TTC549 (cell line): ENCODE measurements at regions not wholly inside any gene's neighbourhood (a gene's known extent, or its start where the extent isn't known, plus 50 kb on each side); places are given as distances from the start of the nearest gene placed in this dataset.

Experiments used
- FAIRE-seq: peaks from 2 replicates; lab custom pipeline; 2012; peaks lifted over from hg19 to GRCh38; lab: Jason Lieb, UNC

DNA sequence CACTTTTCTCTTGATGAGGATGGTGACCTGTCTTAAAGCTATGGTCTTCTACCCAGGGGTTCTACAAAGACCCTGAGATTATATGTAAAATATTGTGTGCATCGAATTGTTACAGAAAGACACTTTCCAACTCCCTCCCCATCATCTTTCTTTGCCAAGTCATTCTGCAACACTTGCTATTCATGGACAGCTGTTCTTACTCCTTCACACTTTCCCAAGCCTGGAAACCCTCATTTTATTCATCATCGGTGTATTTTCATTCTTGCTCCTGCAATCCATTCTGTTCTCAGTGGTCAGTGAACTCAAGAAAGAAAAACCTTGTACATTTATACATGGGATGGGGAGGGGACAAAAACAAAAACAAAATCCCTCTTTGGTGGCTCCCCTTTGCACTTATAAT, 90.5 kb upstream of the STXBP6 start:
- no peak for FAIRE-seq

- no peak for FAIRE-seq
Measured at GRCh38 chr14:25136811-25137210, 86.9 kb upstream of the STXBP6 start.

DNA sequence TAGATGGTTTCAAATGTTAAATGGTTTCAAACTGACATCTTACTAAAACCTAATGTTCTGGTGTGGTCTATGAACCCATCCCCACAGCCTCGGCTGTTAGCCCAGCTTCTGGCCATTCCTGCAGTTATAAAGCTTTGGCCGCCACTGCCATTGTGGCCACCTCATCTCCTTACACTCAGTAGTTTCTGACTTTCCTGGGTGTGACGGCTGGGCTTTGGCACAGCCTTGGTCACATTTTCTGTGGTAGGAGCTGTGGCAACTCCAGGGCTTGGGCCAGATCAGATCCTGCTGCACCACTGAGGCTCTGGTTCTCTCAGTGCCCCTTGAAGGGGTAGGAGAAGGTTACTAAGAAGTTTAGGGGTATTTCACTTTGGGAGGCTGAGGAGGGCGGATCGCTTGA, 84.2 kb upstream of the STXBP6 start:
- FAIRE-seq, result no peak

- FAIRE-seq, result no peak
Measured at GRCh38 chr14:25132732-25133422, 82.9 kb upstream of the STXBP6 start.

DNA sequence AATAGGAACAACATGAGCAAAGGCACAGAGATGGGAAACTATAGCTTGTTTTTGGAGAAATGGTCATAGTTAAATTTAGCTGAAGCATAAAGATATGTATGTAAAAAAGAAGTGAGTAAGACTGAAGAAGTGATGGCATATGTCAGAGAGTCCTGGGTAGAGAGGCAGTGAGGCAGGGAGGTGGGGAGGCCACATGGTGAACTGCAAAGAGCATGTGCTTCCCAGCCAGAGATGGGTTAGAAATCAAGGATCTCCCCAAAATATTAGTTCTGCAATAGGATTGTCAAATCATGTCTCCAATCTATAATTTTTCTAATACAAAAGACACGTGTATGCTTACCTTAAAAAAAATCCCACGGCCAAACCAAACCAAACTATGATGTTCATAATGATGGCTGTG, 82.1 kb upstream of the STXBP6 start:
- FAIRE-seq, result no peak

DNA sequence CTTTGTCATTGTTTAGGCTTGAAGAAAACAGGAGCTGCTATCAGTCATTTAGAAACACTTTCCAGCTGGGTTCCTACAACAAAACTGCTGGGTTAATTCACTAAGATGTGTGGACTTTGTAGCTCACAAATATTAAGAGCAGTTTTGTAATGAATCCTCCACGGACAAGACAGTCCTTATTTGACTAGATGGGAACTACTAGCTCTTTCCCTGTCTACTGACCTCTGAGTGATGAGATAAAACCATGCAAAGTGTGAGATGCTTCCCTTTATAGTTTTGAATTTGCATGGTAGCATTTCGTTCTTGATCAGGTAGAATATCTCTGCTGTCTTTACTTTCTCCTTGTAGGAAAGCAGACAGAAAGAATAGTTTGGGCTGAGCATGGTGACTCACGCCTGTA, 72.9 kb upstream of the STXBP6 start:
- no peak for FAIRE-seq

DNA sequence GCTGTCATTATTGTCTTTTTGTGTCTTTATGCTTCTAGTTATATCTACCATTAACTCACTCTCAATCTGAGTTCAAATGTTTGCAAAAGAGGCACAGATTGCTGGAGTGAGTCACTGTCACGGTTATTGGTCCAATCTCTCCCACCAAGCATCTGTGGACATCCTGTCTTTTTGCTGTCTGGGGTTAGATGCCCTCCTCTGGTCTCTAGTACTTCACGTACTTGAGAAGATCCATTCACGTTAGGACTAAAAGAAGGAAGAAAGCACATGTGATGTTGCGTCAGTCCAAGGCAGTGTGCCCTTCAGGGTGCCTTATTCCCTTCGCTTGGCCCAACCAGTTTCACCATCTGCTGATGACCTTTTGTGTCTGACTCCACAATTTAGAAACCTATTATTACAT, 72.3 kb upstream of the STXBP6 start:
- FAIRE-seq, result no peak

DNA sequence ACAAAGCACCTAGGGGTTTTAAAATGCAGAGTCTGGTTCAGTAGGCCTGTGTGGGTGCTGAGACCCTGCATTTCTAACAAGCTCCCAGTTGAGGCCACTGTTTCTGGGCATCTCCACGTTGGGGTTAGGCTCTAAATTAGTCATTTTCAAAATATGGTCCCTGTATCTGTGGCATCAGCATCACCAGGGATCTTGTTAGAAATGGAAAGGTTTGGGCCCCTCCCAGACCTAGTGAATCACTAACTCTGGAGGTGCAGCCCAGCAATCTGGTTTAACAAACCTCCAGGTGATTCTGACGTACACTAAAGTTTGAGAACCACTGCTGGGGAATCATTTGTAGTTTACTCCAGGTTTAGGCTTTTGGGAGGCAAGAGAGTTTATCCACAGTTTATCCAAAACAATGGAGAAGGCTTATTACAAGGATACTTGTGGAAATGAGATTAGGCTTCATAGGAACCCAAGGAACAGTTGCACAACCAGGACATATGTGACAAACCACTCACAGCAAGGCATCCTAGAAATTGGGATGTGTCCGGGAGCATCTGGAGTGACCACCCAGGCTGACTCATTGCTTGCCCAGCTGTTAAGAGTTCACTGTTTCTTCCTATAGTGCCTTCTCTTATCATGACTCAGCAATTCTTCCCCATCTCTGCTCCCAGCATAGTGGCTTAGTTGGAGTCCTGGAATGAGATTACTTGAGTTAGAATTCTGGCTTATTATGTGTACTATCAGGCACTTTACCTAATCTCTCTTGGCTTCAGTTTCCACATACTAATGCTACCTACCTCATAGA, 71.6 kb upstream of the STXBP6 start:
- FAIRE-seq, result no peak

GRCh38 chr14:25120261-25120660, 70.3 kb upstream of the STXBP6 start:
- no peak for FAIRE-seq

- FAIRE-seq, result no peak
Measured at GRCh38 chr14:25118671-25119070, 68.7 kb upstream of the STXBP6 start.

GRCh38 chr14:25117342-25117741, 67.4 kb upstream of the STXBP6 start:
- FAIRE-seq, result no peak

DNA sequence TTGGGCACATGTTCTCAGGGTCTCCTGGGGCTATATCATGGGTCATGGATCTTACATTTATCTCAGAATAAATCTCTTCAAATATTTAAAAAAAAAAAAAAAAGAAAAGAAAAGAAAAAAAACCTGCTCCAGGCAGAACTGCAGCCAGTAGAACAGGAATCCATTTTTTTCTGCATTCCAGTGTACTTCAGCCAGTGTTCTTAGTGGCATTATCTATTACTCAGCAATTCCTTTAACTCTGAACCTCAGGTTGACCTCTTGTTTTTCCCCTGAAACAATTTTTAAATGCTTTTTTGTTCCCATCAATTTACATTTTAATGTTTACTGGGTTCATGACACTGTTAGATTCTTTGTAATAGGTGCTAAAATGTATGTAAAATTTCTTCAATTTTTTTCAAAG, 66.7 kb upstream of the STXBP6 start:
- no peak for FAIRE-seq

GRCh38 chr14:25113394-25113793, 63.4 kb upstream of the STXBP6 start:
- FAIRE-seq, result no peak

DNA sequence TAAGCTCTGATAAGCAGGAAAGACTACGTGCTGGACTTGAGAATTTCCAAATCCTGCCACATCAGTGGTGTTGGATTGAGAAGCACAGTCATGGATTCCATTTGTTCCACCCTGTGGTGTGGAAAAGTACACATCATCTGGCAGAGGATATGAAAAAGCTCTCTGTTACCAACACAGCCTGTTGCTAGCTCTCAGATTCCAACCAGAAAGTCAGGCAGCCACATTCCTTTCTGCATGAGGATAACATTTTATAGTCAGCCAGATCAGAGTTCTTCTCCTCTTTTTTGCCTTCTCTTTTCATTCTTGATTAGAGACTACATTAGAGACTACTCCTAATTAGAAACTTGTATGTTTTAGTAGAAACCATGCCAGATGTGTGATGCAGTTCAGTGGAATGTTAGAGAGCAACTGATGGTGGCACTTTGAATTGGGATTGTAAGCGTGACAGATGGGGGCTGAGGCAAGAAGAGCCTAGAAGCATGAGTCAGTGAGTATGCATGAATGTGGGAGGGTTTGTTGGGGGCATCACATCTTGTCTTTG, 61.2 kb upstream of the STXBP6 start:
- no peak for FAIRE-seq

DNA sequence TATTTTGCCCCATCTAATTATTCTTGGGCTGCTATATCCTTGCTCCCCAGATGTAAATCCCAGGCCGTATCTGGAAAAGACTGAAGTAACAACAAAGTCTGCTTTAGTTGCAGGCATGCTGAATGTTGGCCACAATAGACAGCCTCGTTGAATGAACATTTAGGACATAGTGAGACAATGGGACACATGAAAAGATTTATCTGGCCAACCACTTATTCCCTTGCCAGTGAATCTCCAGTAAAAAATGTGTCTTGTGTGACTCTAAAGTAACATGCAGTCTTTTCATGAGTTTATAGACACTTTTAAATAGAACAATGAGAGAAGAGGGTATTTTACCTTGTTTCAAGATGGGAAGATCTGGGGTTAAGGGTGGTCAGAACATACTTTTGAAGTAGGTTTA, 60.2 kb upstream of the STXBP6 start:
- no peak for FAIRE-seq

DNA sequence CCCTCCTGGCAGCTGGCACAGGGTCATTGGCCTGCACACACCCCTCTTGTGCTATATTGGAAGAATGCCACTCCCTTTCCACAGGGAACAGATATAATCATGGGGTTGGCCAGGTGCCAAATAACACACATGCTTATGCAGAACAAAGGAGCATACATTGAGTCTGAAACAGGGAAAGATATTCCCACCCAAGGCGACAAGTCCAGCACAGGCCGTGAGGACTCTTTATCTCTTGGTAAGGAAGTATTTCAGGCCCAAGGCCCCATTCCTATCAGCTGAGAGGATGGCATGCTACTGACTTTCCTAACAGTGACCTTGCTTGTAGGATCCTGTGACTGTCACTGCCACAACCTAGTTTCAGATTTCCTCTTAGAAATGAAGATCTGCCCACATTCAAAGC, 59.0 kb upstream of the STXBP6 start:
- no peak for FAIRE-seq

DNA sequence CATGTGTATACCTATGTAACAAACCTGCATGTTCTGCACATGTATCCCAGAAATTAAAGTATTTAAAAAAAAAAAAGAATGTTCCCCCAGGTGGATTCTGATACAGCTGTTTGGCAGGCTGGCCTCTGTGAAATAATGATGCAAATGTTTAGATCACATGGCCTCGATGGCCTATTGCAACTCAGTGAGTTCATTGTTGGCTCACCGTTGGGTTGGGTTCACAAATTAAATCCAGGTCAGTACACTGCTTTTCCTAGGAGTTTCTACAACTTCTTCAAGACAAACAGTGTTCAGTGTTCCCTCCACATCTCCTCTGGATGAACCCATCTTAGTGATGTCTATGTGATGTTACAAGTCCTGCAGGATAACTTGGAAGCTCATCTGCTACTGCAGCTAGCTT, 58.3 kb upstream of the STXBP6 start:
- FAIRE-seq, result no peak

- no peak for FAIRE-seq
Measured at GRCh38 chr14:25103820-25104219, 53.9 kb upstream of the STXBP6 start.

GRCh38 chr14:25103271-25103670, 53.3 kb upstream of the STXBP6 start:
- FAIRE-seq, result no peak

GRCh38 chr14:25102788-25103187, 52.8 kb upstream of the STXBP6 start:
- FAIRE-seq, result no peak

DNA sequence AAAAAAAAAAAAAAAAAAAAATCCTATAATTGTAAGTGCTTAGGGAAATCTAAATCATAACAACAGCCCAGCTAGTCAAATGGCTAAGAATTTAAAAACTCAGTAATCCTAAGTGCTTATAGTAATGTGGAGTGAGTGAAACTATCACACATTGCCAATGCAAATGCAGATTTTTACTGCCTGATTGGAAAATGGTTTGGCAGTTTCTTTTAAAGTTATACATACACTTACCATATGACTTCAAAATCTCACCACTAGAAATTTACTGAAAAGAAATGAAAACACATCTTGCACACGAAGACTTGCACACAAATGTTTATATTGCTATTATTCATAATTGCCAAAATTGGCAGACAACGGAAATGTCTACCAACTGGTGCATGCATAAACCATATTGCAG, 51.3 kb upstream of the STXBP6 start:
- no peak for FAIRE-seq
